MG63 (cell line): ENCODE measurements at regions not wholly inside any gene's neighbourhood (a gene's known extent, or its start where the extent isn't known, plus 50 kb on each side); places are given as distances from the start of the nearest gene placed in this dataset.
"Not testable (repeated sequence)": the region's sequence is repeated elsewhere in the genome, so short reads cannot be mapped to it uniquely, and the experiment has no call there.

ENCODE experiments used
- DNase-seq: peaks from one replicate; pipeline ENCODE4 v3.0.0-alpha.2; 2020
- H3K27me3 ChIP-seq: fragments of 250-450 bp; sonication (Bioruptor Pico); 2 replicates; pipeline ENCODE4 v1.5.1; 2020; ENCODE audit warnings: mild to moderate bottlenecking, moderate library complexity
- H3K36me3 ChIP-seq: fragments of 250-450 bp; sonication (Bioruptor Pico); 2 replicates; pipeline ENCODE4 v1.5.1; 2020; ENCODE audit warnings: mild to moderate bottlenecking, moderate library complexity
- H3K4me3 ChIP-seq: fragments of 250-450 bp; sonication (Bioruptor Pico); 2 replicates; pipeline ENCODE4 v1.5.1; 2020; ENCODE audit warnings: mild to moderate bottlenecking, moderate library complexity
- H3K9me3 ChIP-seq: fragments of 250-450 bp; sonication (Bioruptor Pico); 2 replicates; pipeline ENCODE4 v1.5.1; 2020; ENCODE audit warnings: mild to moderate bottlenecking, moderate library complexity

DNA sequence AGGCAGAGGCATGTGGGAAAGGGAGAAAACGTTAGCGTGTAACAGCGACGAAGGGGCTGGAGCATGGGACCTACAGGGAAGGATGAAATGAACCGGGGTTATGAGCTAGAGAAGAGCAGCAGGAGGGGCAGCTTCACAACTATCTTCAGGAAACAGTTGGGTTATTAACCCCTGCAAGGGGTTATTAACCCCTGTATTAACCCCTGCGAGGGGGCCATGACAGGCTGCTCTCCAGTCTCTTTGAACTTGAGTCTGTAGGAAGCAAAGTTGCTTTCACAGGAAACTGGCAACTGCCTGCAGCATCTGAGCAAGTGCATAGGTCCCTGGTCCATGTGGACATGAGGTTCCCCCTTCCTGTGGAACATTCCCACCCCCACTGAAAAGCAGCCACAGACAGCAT lies 119.2 kb upstream of the CRHR1 start:
- peaks cover 2% of the 10 kb centered on the region; the same call in 1 of the 2 replicates for H3K9me3 ChIP-seq
- H3K27me3 ChIP-seq: peaks cover 19% of the 10 kb centered on the region

DNA sequence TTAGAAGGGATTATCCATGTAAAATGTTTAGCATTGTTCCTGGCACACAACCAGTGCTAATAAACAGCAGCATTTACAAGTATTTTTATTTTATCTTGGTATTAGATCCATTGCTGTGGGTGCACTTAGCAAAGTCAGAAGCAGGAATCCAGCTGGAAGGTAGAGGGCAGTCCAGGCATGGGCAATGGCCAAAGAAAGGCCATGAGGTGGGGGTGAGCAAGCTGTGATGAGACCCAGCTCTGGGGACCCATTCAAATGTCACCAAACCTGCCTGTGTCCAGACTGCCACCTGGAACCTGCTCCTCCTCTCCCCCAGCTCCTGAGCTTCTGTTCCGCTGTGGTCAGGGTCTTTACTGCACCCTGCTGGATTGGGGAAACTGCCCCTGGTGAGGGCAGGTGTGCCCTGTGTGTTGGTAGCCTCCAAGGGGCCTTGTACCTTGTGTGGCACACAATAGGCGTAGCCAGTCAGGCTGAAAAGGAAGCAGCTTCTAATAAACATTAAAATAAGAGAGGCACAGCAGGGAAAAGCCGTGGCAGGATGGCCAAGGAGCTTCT lies 118.0 kb upstream of the CRHR1 start:
- Histone ChIP-seq H3K9me3 (peaks cover 2% of the 10 kb centered on the region; the same call in 1 of the 2 replicates), H3K27me3 (peaks cover 26% of the 10 kb centered on the region), H3K4me3 (no peak overlapping the region), H3K36me3 (no peaks in the 10 kb centered on the region)
- DNase-seq: no peak

More for the DNA sequence above, 119.2 kb upstream of the CRHR1 start:
- Histone ChIP-seq H3K36me3 (no peaks in the 10 kb centered on the region), H3K4me3 (no peak overlapping the region)
- DNase-seq: no peak

- peaks cover 26% of the 10 kb centered on the region for H3K27me3 ChIP-seq
- H3K4me3 ChIP-seq: no peak overlapping the region
- no peaks in the 10 kb centered on the region for H3K36me3 ChIP-seq
- DNase-seq: no peak
- peaks cover 2% of the 10 kb centered on the region; the same call in 1 of the 2 replicates for H3K9me3 ChIP-seq
These were observed 117.5 kb upstream of the CRHR1 start for GRCh38 chr17:45666641-45667040.

- H3K4me3 ChIP-seq: no peak overlapping the region
- peaks cover under 1% of the 10 kb centered on the region; the same call in 1 of the 2 replicates for H3K9me3 ChIP-seq
- DNase-seq: no peak
- no peaks in the 10 kb centered on the region for H3K36me3 ChIP-seq
- peaks cover 20% of the 10 kb centered on the region for H3K27me3 ChIP-seq
These were observed 116.4 kb upstream of the CRHR1 start for GRCh38 chr17:45667591-45668171.

GRCh38 chr17:45668316-45668715 lies 115.8 kb upstream of the CRHR1 start:
- no peaks in the 10 kb centered on the region for H3K9me3 ChIP-seq
- H3K27me3 ChIP-seq: peaks cover 17% of the 10 kb centered on the region
- DNase-seq: no peak
- H3K36me3 ChIP-seq: no peaks in the 10 kb centered on the region
- H3K4me3 ChIP-seq: no peak overlapping the region

- peaks cover 5% of the 10 kb centered on the region; the same call in 1 of the 2 replicates for H3K9me3 ChIP-seq
- DNase-seq: no peak
These were observed 111.8 kb upstream of the CRHR1 start for GRCh38 chr17:45672301-45672700.

DNA sequence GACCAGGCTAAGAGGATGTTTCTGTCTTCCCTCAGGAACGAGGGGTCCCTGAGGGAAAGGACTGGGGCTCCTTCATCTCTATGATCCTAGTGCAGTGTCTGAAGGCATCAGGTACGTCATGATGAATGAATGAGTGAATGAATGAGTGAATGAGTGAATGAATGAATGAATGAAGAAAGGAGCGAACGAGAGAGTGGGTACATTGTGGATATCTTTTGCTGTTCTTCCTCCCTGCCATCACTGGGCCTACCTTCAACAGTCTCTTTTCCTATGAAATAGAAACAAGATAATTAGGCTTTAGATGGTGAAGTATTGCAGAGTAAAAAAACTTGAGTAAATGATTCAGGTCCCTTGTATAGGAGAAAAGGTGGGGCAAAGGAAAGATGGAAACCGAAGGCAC lies 111.3 kb upstream of the CRHR1 start:
- Histone ChIP-seq H3K27me3 (peaks cover 17% of the 10 kb centered on the region; the same call in 1 of the 2 replicates), H3K36me3 (no peaks in the 10 kb centered on the region)

More at GRCh38 chr17:45672301-45672700, 111.8 kb upstream of the CRHR1 start:
- no peaks in the 10 kb centered on the region for H3K36me3 ChIP-seq
- H3K4me3 ChIP-seq: no peak overlapping the region
- H3K27me3 ChIP-seq: peaks cover 17% of the 10 kb centered on the region; the same call in 1 of the 2 replicates

GRCh38 chr17:45673759-45674158 lies 110.4 kb upstream of the CRHR1 start:
- not testable (repeated sequence) for H3K36me3 ChIP-seq, H3K9me3 ChIP-seq, H3K4me3 ChIP-seq, DNase-seq
- H3K27me3 ChIP-seq: peaks cover 17% of the 10 kb centered on the region; the same call in 1 of the 2 replicates

More for the DNA sequence above, 111.3 kb upstream of the CRHR1 start:
- Histone ChIP-seq H3K9me3 (peaks cover 5% of the 10 kb centered on the region; the same call in 1 of the 2 replicates), H3K4me3 (no peak overlapping the region)
- DNase-seq: no peak

GRCh38 chr17:45675012-45675411 lies 109.1 kb upstream of the CRHR1 start:
- peaks cover 11% of the 10 kb centered on the region; the same call in 1 of the 2 replicates for H3K27me3 ChIP-seq
- H3K36me3 ChIP-seq: no peaks in the 10 kb centered on the region
- H3K4me3 ChIP-seq: no peak overlapping the region
- DNase-seq: no peak
- H3K9me3 ChIP-seq: peaks cover 5% of the 10 kb centered on the region; the same call in 1 of the 2 replicates

- H3K27me3 ChIP-seq: peaks cover 4% of the 10 kb centered on the region; the same call in 1 of the 2 replicates
- no peak overlapping the region for H3K4me3 ChIP-seq
- peaks cover 5% of the 10 kb centered on the region; the same call in 1 of the 2 replicates for H3K9me3 ChIP-seq
- no peaks in the 10 kb centered on the region for H3K36me3 ChIP-seq
- DNase-seq: no peak
These were observed 108.2 kb upstream of the CRHR1 start for GRCh38 chr17:45675892-45676291.

GRCh38 chr17:45676695-45677094 lies 107.4 kb upstream of the CRHR1 start:
- DNase-seq: no peak
- H3K36me3 ChIP-seq: no peaks in the 10 kb centered on the region
- H3K9me3 ChIP-seq: peaks cover 5% of the 10 kb centered on the region; the same call in 1 of the 2 replicates
- no peak overlapping the region for H3K4me3 ChIP-seq
- peaks cover 3% of the 10 kb centered on the region; the same call in 1 of the 2 replicates for H3K27me3 ChIP-seq

GRCh38 chr17:45677770-45678169 lies 106.3 kb upstream of the CRHR1 start:
- H3K27me3 ChIP-seq: peaks cover 3% of the 10 kb centered on the region; the same call in 1 of the 2 replicates
- DNase-seq: peak; percentile 13
- no peak overlapping the region for H3K4me3 ChIP-seq
- H3K9me3 ChIP-seq: peaks cover 5% of the 10 kb centered on the region; the same call in 1 of the 2 replicates
- no peaks in the 10 kb centered on the region for H3K36me3 ChIP-seq

DNA sequence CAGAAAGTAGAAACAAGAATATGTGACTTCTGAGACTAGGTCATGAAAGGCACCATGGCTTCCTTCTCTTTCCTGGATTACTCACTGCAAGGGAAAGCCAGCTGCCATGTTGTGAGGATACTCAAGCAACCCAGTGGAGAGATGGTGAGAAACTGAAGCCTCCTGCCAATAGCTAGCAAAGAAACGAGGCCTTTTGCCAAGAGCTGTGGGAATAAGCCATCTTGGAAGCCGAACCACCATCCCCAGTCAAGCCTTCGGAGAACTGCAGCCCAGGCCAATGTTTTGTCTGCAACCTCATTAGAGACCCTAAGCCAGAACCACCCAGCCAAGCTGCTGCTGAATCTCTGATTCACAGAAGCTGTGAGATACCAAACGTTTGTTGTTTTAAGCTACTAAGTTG lies 104.7 kb upstream of the CRHR1 start:
- Histone ChIP-seq H3K9me3 (peaks cover 5% of the 10 kb centered on the region; the same call in 1 of the 2 replicates), H3K36me3 (no peaks in the 10 kb centered on the region), H3K27me3 (peaks cover 3% of the 10 kb centered on the region; the same call in 1 of the 2 replicates), H3K4me3 (no peak overlapping the region)
- DNase-seq: no peak

GRCh38 chr17:45680360-45680759 lies 103.8 kb upstream of the CRHR1 start:
- Histone ChIP-seq H3K9me3 (peaks cover 4% of the 10 kb centered on the region; the same call in 1 of the 2 replicates), H3K27me3 (peaks cover 3% of the 10 kb centered on the region; the same call in 1 of the 2 replicates)

GRCh38 chr17:45681706-45682105 lies 102.4 kb upstream of the CRHR1 start:
- no peak for DNase-seq
- Histone ChIP-seq H3K9me3 (no peaks in the 10 kb centered on the region), H3K36me3 (no peaks in the 10 kb centered on the region), H3K27me3 (no peaks in the 10 kb centered on the region; the same call in 1 of the 2 replicates), H3K4me3 (no peak overlapping the region)

More at GRCh38 chr17:45680360-45680759, 103.8 kb upstream of the CRHR1 start:
- Histone ChIP-seq H3K36me3 (no peaks in the 10 kb centered on the region), H3K4me3 (no peak overlapping the region)
- DNase-seq: no peak

- Histone ChIP-seq H3K9me3 (no peaks in the 10 kb centered on the region), H3K27me3 (peaks cover 29% of the 10 kb centered on the region), H3K4me3 (no peak overlapping the region), H3K36me3 (no peaks in the 10 kb centered on the region)
- no peak for DNase-seq
These were observed 97.9 kb upstream of the CRHR1 start for GRCh38 chr17:45686250-45686649.

- no peak for DNase-seq
- no peak overlapping the region for H3K4me3 ChIP-seq
- H3K36me3 ChIP-seq: no peaks in the 10 kb centered on the region
- peaks cover 35% of the 10 kb centered on the region for H3K27me3 ChIP-seq
- H3K9me3 ChIP-seq: no peaks in the 10 kb centered on the region
These were observed 96.5 kb upstream of the CRHR1 start for GRCh38 chr17:45687594-45687993.
